ENCODE measurements at regions not wholly inside any gene's neighbourhood (a gene's known extent, or its start where the extent isn't known, plus 50 kb on each side); places are given as distances from the start of the nearest gene placed in this dataset.
"Not testable (repeated sequence)": the region's sequence is repeated elsewhere in the genome, so short reads cannot be mapped to it uniquely, and the experiment has no call there.

GRCh38 chr5:117189784-117190183, 615.2 kb upstream of the SEMA6A start:
- intact Hi-C loops (cut with micrococcal nuclease) = no loop called here

GRCh38 chr5:117188211-117188610, 613.6 kb upstream of the SEMA6A start:
- intact Hi-C loops (cut with micrococcal nuclease) = no loop called here

GRCh38 chr5:117186751-117187150, 612.1 kb upstream of the SEMA6A start:
- intact Hi-C loops (cut with micrococcal nuclease) = no loop called here

GRCh38 chr5:117183326-117183725, 608.7 kb upstream of the SEMA6A start:
- intact Hi-C loops (cut with micrococcal nuclease) = no loop called here

- intact Hi-C loops (cut with micrococcal nuclease) = no loop called here
Observed at GRCh38 chr5:117182104-117182503, 607.5 kb upstream of the SEMA6A start.

DNA sequence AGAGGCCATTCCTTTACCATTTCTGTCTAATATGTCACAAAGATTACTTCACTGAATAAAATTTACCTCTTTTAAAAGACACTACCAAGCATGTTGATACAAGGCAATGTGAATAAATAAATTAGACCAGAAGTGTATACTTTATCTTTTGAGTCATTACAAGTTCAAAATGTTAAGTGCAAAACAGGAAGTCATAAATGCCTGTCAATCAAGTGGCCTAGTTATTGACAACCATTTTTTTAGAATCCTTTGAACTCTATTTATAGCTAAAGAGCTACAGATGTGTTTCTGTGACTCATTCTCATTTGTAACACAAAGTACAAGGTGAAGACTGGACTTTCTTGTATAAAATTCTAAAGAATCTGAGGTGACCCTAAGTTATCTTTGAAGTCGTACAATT, 602.7 kb upstream of the SEMA6A start:
- intact Hi-C loops (cut with micrococcal nuclease) = no loop called here

DNA sequence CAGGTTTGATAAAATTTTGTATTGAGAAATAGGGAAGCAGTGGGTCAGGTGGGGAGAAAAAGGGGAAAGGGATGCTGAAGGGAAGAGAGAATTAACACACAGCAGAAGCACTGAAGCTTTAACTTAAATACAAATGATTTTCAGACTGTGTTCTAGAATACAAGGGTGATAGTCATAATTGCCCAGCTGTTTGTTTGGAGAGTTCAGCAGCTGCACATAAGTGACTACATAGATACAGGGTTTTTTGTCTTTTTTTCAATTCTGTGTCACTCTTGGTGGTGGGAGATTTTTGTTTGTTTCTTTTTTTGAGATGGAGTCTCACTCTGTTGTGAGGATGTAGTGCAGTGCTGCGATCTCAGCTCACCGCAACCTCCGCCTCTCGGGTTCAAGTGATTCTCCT, 590.4 kb upstream of the SEMA6A start:
- intact Hi-C loops (cut with micrococcal nuclease) = no loop called here

- intact Hi-C loops (cut with micrococcal nuclease) = no loop called here
Observed at GRCh38 chr5:117161718-117162335, 587.2 kb upstream of the SEMA6A start.

DNA sequence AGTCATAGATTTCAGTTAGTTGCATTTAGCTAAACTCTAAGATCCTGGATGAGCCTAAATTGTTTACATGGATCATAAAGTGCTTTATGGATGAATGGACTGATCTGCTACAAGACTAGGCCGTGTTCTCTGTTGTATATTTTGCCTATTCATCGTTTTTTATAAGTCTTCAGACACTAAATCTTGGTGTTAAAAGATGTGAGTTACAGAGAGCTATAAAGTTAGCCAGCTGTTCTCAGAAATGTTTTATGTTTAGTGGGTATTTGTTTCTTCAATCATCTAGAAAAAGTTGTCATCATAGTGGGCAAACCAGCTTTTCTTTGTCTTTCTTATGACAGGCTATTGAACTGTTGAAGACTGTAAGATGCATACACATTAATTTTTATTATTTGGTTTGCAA, 585.8 kb upstream of the SEMA6A start:
- intact Hi-C loops (cut with micrococcal nuclease) = no loop called here

GRCh38 chr5:117149312-117149711, 574.7 kb upstream of the SEMA6A start:
- intact Hi-C loops (cut with micrococcal nuclease) = no loop called here

DNA sequence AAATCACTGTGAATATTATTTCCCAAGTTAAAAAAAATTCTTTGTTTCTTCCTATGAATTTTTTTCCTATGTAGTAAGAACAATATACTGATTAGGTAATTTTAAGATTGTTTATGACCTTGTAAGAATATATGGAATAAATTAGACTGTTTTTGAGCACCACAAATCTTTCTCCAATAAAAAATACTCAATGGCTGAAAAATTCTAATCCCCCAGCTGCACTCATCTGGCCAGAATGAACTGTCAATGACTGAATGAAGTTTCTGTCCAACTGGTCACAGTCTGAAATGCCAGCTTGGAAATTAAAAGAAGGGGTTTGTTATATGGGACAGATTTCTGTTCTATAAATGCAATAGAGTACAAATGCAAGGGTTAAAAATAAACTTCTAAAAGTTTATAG, 569.5 kb upstream of the SEMA6A start:
- intact Hi-C loops (cut with micrococcal nuclease) = no loop called here

DNA sequence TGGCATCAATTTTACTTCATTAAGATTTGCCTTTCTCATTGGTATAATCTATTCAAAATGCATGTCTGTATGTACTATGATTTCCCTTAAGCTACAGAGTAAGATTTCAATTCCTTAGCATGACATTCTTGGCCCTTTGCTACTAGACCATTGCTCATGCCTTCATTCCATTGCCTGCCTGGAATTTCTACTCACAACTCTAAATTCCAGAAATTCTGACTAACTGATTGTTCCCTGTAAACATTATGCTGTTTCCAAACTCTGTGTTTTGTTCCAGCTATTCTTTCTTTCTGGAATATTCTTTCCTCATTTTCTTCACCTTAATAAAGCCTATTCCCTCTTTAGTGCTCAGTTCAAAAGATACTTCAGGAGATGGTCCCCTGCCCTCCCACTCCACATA, 568.8 kb upstream of the SEMA6A start:
- intact Hi-C loops (cut with micrococcal nuclease) = no loop called here

DNA sequence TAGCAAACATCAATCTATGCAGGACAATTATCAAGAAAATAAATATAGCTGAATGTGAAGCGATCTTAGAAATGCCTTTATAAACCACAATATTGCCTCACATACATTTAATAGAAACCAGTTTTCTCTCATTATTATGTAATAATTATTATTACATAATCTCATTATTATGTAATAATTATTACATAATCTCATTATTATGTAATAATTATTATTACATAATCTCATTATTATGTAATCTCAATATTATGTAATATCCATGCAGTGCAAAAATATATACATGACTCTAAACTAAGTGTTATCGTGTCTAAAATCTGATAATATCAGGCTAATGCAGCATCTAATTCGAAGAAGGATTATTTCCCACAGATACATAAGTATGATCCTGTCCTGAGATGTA, 563.9 kb upstream of the SEMA6A start:
- intact Hi-C loops (cut with micrococcal nuclease) = no loop called here

- intact Hi-C loops (cut with micrococcal nuclease) = no loop called here
Observed at GRCh38 chr5:117135851-117136250, 561.2 kb upstream of the SEMA6A start.

- intact Hi-C loops (cut with micrococcal nuclease) = no loop called here
Observed at GRCh38 chr5:117133198-117133597, 558.6 kb upstream of the SEMA6A start.

DNA sequence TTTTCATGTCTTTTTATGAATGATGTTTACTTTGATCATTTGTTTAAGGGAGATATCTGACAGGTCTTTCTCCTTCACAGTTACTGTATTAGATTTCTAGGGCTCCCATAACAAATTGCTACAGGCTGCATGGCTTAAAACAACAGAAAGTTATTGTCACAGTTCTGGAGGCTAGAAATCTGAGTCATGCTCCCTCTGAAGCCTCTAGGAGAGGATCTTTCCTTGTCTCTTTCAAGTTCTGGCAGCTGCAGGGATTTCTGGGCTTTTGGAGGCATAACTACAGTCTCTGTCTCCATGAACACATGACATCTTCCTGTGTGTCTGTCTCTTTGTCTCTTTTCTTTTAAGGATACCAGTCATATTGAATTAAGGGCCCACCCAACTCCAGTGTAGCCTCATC, 557.3 kb upstream of the SEMA6A start:
- intact Hi-C loops (cut with micrococcal nuclease) = no loop called here

DNA sequence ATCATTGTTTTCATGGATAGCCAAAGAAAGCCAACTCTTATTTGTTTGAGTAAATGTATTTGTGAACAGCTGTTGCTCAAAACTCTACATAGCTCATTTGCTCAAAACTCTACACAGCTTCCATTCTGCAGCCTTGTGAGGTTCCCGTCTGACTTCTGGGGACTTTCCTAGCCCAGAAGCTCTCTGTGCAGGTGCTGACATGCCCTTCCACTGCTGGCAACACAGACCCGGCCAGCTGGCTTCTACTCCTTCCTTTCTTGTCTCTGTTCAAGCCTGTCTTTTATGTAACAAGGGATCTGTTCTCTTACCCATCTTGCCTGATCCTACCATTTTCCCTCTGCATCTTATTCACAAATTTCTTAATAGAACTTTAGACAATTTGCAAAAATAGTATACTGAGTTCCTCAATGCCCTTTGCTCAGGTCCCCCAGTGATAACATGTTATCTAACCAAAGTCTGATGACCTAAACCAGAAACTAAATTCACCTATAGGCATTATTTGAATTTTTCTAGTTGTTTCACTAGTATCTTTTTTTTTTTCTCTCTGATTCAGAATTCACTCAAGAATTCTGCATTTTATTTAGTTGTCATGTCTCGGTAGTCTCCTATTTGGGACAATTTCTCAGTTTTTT, 556.5 kb upstream of the SEMA6A start:
- intact Hi-C loops (cut with micrococcal nuclease) = no loop called here

DNA sequence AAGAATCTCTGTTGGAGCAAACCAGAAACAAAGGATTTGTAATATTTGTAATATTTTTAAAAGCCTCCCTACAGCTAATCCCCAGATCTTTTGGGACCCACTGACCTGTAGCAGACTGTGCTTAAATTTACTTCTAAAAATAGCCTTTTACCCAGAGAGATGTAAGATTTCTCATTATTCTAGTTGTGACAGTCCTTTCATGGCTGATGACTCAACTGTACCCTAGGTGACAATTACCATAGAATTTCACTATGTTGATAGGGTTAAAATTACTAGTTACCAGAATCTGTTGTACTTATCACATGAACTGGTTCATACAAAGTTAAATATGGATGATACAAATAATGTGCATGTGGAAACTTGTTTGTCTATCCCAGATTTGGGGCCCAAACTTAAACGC, 543.9 kb upstream of the SEMA6A start:
- intact Hi-C loops (cut with micrococcal nuclease) = no loop called here

- intact Hi-C loops (cut with micrococcal nuclease) = not testable (repeated sequence)
Observed at GRCh38 chr5:117117314-117117713, 542.7 kb upstream of the SEMA6A start.

DNA sequence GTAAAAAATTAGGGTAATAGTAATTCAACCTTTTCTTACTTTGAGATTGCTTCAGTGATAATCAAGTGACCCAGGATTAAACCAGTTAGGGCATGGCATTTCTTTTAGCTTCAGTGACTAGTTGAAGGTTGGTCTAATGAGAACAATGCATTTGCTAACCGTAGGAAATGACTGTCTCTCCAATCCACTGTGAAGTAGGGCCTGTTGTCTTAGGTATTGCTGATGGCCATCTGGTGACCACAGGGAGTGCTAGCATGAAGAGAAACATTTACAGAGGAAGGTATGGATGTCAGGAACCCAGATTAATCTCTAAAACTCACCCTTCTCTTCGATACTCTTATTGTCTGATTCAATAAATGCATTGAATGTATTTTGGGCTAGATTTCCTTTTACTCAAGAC, 535.9 kb upstream of the SEMA6A start:
- intact Hi-C loops (cut with micrococcal nuclease) = no loop called here

GRCh38 chr5:117107859-117108258, 533.2 kb upstream of the SEMA6A start:
- intact Hi-C loops (cut with micrococcal nuclease) = no loop called here

DNA sequence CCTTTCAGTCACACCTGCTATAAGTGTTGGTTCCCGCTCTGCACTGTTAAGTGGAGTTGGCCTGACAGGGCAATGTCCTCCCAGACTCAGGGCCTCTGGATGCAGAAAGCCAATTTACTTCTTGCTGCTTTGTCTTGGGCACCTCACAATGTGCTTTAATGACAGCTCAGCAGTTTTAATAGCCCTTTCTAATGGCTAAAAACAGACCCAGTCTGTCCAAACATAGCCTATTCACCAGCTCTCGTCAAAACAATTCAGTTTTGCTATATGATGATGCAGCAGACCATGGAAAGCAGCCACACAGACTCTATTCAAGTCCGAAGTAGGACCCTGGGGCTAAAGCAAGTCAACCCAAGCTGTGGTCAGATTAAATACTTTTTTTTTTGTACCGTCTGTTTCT, 529.1 kb upstream of the SEMA6A start:
- intact Hi-C loops (cut with micrococcal nuclease) = no loop called here

DNA sequence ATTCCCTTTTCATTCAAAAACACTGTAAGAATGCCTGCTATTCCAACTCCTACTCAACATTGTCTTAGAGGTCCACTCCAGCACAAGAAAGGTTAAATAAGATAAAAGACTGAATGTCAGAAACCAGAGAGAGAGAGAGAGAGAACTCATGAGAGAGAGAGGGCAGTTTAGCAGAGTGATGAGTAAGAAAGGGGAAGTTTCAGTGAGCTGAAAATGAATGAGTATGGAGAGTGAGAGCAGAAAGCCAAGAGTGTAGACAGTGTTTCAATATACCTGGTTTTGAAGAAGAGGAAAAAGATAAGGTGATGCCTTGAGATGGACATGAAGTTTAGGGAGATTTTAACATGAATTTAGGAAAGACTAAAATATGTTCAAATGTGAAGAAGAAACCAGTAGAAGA, 528.0 kb upstream of the SEMA6A start:
- intact Hi-C loops (cut with micrococcal nuclease) = no loop called here

DNA sequence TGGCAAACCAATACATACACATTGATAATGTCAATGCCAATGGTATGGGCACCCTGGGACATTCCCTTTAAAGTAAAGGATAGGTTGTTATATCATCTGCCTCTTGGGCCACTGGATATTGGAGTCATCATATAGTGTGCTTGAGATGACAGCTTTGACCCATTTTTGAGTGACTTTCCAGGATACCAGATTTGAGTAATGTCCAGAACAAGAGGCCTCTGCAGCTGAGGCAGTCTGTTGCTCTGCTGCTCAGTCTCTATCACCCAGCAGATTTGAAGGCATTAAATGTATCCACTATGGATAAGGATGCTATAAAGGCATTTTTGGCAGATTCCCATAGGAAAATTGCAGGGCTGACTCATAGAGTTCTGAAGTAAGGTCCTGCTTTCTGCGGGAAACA, 525.6 kb upstream of the SEMA6A start:
- intact Hi-C loops (cut with micrococcal nuclease) = no loop called here
